ENCODE measurements at regions not wholly inside any gene's neighbourhood (a gene's known extent, or its start where the extent isn't known, plus 50 kb on each side); places are given as distances from the start of the nearest gene placed in this dataset.

- TF ChIP-seq POLR2A (IDR thresholded peaks at IDR 0.05) (no peak), CTCF (IDR thresholded peaks at IDR 0.05) (no peak), EP300 (IDR thresholded peaks at IDR 0.05) (no peak)
Observed at GRCh38 chr11:134739136-134739535, 327.1 kb upstream of the B3GAT1 start.
